CD4-positive, alpha-beta T cell treated with Interleukin-6 for 4 hours (primary cell): ENCODE measurements at regions not wholly inside any gene's neighbourhood (a gene's known extent, or its start where the extent isn't known, plus 50 kb on each side); places are given as distances from the start of the nearest gene placed in this dataset.

Experiments used
- DNase-seq: peaks from one replicate; pipeline ENCODE4 v3.0.0-alpha.2; 2020; ENCODE audit warnings: mixed read lengths

GRCh38 chr5:144083185-144083584 lies 87.3 kb downstream of the YIPF5 start:
- no peak for DNase-seq

- DNase-seq: no peak
Observed at GRCh38 chr5:144084971-144085370, 85.5 kb downstream of the YIPF5 start.

DNA sequence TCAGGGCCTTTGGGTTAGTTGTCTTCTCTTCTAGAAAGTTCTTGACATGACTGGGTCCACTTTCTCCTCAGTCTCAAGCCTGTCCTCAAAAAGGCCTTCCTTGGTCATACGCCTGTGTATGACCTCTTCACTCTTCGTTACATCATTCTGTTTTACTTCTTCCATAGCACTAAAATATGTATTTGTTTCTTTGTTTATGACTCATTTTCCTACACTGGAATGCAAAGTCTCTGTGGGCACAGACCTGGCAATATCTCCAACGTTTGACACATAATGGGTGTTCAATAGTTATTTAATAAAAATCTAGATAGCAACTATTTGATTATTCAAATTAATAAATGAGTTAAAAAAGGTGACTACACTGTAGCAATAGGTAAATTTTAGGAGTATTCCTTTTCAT lies 85.1 kb downstream of the YIPF5 start:
- DNase-seq: no peak

DNA sequence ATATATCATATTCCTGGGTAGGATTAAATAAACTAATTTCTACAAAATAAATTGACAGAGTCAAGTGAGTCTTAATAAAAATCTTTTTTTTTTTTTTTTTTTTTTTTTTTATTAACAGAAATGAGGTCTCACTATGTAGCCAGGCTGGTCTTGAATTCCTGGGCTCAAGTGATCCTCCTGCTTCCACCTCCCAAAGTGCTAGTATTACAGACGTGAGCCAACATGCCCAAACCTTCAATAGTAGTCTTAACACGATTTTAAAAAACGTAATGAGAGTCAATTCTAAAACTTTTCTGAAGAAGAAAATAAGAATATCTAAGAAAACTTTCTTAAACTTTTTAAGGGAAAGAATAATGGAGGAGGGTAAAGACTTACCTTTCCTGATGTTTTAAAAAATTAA lies 84.2 kb downstream of the YIPF5 start:
- DNase-seq: no peak

DNA sequence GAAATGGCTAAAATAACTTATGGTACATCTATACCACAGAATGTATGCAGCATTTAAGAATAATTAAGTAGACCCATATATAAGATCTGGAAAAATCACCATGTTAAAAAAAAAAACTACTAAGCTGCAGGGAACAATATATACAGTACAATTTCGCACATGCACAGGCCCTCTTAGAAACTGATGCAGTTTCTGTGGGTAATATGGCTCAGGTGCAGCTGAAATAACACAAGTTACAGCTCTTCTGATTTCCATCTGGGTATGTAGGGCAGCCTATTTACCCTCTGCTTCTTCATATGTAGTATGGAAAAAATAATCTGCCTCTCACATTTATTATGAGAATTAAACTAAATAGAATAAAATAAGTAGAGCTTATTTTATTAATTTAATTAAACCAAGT lies 82.9 kb downstream of the YIPF5 start:
- DNase-seq: no peak

GRCh38 chr5:144088206-144089064 lies 82.0 kb downstream of the YIPF5 start:
- DNase-seq: no peak

GRCh38 chr5:144089401-144090021 lies 80.9 kb downstream of the YIPF5 start:
- no peak for DNase-seq

- no peak for DNase-seq
Observed at GRCh38 chr5:144092508-144092907, 78.0 kb downstream of the YIPF5 start.

DNA sequence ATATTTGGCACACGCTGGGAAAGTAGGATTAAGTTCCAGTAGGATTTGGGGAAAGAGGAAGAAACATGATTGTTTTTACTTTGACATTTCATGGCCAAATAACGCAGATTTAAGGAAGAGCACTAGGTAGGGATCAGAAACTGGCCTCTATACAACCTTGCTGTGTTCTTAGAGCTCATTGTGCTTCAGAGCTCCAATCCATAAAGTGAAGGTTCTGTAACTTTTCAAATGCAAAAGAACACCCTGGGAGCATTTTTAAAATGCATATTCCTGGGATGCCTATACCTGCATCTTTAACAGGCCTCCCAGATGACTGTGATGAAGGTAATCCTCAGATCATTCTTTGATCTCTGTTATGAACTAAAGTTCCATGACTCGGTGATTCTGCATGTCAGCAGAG lies 77.1 kb downstream of the YIPF5 start:
- DNase-seq: no peak

DNA sequence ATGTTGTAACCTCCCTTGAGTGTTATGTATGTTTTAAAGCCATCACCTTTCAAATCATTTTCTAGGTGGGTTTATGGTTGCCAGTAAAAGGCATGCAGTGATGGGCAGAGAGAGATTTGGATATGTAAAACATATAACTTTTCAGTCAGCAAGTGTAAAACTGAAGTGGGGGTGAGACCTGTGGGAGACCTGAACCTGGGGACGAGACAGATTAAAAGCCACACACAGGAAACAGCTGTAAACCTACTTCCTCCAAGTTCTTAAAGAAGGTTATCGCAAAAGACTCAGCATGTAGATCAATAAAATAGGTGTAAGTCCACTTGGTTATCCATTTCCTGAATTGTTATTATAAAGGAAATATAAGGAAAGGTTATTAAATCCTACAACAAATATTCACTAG lies 76.6 kb downstream of the YIPF5 start:
- no peak for DNase-seq

GRCh38 chr5:144100702-144101101 lies 69.8 kb downstream of the YIPF5 start:
- no peak for DNase-seq

DNA sequence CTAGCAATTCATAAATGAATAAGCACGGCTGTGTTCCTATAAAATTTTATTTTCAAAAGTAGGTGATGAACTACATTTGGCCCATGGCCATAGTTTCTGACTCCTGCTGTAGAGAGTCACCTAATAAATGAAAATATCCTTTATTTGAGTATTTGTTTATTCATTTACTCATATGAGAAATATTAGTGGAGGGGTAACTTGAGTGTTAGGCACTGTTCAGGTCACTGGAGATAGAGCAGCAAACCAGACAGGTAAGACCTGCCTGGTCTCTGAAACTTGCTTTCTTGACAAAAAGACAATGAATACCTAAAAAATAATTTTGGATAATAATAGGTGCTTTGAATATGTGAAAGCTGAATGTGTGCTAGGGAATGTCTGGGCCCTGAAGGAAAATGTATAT lies 68.8 kb downstream of the YIPF5 start:
- DNase-seq: no peak

- DNase-seq: no peak
Observed at GRCh38 chr5:144102361-144102760, 68.1 kb downstream of the YIPF5 start.

- no peak for DNase-seq
Observed at GRCh38 chr5:144102979-144103378, 67.5 kb downstream of the YIPF5 start.

DNA sequence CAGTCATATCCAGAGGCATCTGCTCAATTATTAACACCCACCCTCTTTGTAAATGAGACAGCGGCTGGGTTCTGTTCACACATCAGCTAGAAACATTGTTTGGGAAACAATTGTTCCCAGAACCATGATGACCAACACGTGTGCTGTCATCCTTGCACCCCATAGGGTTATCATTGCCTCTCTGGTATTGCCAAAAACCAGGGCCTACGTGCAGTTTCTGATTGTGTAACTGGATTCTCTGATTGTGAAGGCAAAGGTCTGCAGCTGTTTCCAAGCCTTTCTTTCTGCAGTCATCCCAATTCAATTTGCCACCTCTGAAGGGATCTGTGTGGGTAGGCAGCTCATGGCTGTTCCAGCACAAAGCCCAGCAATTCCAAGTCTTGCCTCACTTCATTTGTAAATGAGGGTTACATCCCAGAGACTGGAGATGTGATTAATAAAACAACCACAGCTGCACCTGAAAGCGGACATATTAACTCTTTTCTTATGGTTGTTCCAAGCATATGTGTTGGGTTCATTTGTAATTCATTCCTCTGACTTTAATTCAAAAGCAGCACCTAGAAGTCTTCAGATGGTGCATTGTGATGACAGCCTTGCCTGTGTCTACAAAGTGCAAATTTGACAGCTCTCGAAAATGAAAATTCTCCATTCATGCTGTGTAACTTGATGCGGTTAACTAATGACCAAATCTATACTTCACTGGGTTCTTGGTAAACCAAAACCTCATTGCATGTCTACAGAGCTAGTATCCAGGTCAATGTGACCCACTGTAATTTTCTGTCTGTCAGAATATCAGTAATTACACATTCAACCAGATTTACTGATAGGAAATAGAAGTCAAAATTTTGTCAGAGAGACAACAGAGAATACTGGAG lies 66.6 kb downstream of the YIPF5 start:
- no peak for DNase-seq

DNA sequence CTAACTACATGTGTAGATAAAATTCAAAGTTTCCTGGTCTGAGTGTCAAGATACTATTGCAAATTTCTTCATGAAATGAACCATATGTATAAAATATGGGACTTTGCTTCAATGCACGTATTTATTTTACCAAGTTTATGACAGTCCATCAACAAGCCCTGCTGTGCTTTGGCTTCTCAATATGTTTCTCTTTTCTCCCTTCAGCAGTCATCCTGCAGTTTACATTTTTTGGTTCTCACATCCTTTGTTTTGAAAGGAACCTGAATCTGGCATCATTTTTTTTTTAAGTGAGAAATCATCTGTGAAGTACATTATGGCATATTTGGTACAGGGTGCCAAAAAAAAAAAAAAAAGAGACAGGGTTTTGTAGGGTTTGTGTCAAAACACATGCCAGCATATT lies 65.1 kb downstream of the YIPF5 start:
- DNase-seq: no peak

DNA sequence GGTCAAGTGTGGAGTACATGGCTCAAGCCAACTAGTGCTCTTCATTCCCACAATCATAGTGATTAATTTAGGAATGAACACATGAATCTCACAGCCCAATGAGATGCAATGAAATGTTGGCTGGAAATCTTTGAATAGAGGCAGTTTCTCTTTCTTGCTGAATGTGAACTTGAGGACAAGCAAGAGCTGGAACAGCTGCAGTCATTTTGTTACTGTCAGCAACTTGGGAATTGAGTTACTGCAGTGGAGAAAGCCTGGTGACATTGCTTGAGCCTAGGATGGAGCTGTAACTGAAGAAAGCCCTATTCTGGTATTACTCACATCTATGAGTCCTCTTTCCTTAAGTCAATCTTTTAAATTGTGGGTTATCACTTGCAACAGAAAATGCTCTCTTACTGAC lies 62.3 kb downstream of the YIPF5 start:
- DNase-seq: no peak
